ENCODE measurements at regions not wholly inside any gene's neighbourhood (a gene's known extent, or its start where the extent isn't known, plus 50 kb on each side); places are given as distances from the start of the nearest gene placed in this dataset.

- no peak for TF ChIP-seq RXRA (IDR thresholded peaks at IDR 0.05; ENCODE audit: insufficient read depth, low read depth, low read length)
- TF ChIP-seq E2F6 (IDR thresholded peaks at IDR 0.05), result no peak
- no peak for TF ChIP-seq MAFK (IDR thresholded peaks at IDR 0.05; ENCODE audit: low read depth, low read length)
- TF ChIP-seq CTCF (IDR thresholded peaks at IDR 0.05; ENCODE audit: control extremely low read depth in 1 of 3, insufficient read depth in 1 of 3, low read depth in 1 of 3, low read length in 3 of 3), result no peak
- no peak for TF ChIP-seq BACH1 (IDR thresholded peaks at IDR 0.05; ENCODE audit: low read length)
- no peak for TF ChIP-seq CBX5 (IDR thresholded peaks at IDR 0.05; ENCODE audit: low read depth, low read length)
- no peak for TF ChIP-seq BRCA1 (IDR thresholded peaks at IDR 0.05; ENCODE audit: low read depth, low read length)
- no peak for TF ChIP-seq FOSL1 (IDR thresholded peaks at IDR 0.05; ENCODE audit: insufficient read depth, low read depth, low read length)
Measured at GRCh38 chr20:57996936-57997890, 231.2 kb downstream of the ANKRD60 start (continued).

Data from H1 (cell line).